ENCODE measurements at regions not wholly inside any gene's neighbourhood (a gene's known extent, or its start where the extent isn't known, plus 50 kb on each side); places are given as distances from the start of the nearest gene placed in this dataset.
A peak's percentile ranks its signal among the peaks of the same experiment; 100 is the strongest.

- peak; percentile 88 for DNase-seq (ENCODE audit: low spot score)
Measured at GRCh38 chr16:85291302-85292148, 179.3 kb upstream of the CIBAR2 start.

GRCh38 chr16:85293458-85293857 lies 181.2 kb upstream of the CIBAR2 start:
- DNase-seq (ENCODE audit: low spot score) = no peak

- DNase-seq (ENCODE audit: low spot score) = no peak
Measured at GRCh38 chr16:85293904-85294642, 181.8 kb upstream of the CIBAR2 start.

GRCh38 chr16:85294810-85295508 lies 182.7 kb upstream of the CIBAR2 start:
- no peak for DNase-seq (ENCODE audit: low spot score)

- peak; percentile 57 for DNase-seq (ENCODE audit: low spot score)
Measured at GRCh38 chr16:85296859-85297660, 184.8 kb upstream of the CIBAR2 start.

- no peak for DNase-seq (ENCODE audit: low spot score)
Measured at GRCh38 chr16:85297881-85298280, 185.6 kb upstream of the CIBAR2 start.

- no peak for DNase-seq (ENCODE audit: low spot score)
Measured at GRCh38 chr16:85300406-85300968, 188.2 kb upstream of the CIBAR2 start.

- no peak for DNase-seq (ENCODE audit: low spot score)
Measured at GRCh38 chr16:85301231-85301630, 189.0 kb upstream of the CIBAR2 start.

GRCh38 chr16:85302018-85302847 lies 190.0 kb upstream of the CIBAR2 start:
- DNase-seq (ENCODE audit: low spot score) = no peak

- no peak for DNase-seq (ENCODE audit: low spot score)
Measured at GRCh38 chr16:85302848-85303353, 190.6 kb upstream of the CIBAR2 start.

- DNase-seq (ENCODE audit: low spot score) = no peak
Measured at GRCh38 chr16:85303354-85303883, 191.1 kb upstream of the CIBAR2 start.

- DNase-seq (ENCODE audit: low spot score) = no peak
Measured at GRCh38 chr16:85304337-85304736, 192.1 kb upstream of the CIBAR2 start.

- peak; percentile 60 for DNase-seq (ENCODE audit: low spot score)
Measured at GRCh38 chr16:85306071-85306792, 194.0 kb upstream of the CIBAR2 start.

- DNase-seq (ENCODE audit: low spot score) = no peak
Measured at GRCh38 chr16:85306793-85307551, 194.7 kb upstream of the CIBAR2 start.

GRCh38 chr16:85307552-85308364 lies 195.5 kb upstream of the CIBAR2 start:
- DNase-seq (ENCODE audit: low spot score) = no peak

- DNase-seq (ENCODE audit: low spot score) = no peak
Measured at GRCh38 chr16:85308611-85309540, 196.6 kb upstream of the CIBAR2 start.
